ENCODE measurements at regions not wholly inside any gene's neighbourhood (a gene's known extent, or its start where the extent isn't known, plus 50 kb on each side); places are given as distances from the start of the nearest gene placed in this dataset.
"Not testable (repeated sequence)": the region's sequence is repeated elsewhere in the genome, so short reads cannot be mapped to it uniquely, and the experiment has no call there.

GRCh38 chr11:97544431-97544830 lies 1154.6 kb downstream of the JRKL start:
- Histone ChIP-seq H3K36me3 (ENCODE audit: control insufficient read depth, insufficient read depth, low read length) (no peaks in the 10 kb centered on the region), H3K4me3 (ENCODE audit: low read depth, low read length) (no peak overlapping the region), H3K27me3 (ENCODE audit: control insufficient read depth, insufficient read depth, low read length) (no peaks in the 10 kb centered on the region)
- no peak for DNase-seq (ENCODE audit: low read depth)
- TF ChIP-seq, protein P1, sequence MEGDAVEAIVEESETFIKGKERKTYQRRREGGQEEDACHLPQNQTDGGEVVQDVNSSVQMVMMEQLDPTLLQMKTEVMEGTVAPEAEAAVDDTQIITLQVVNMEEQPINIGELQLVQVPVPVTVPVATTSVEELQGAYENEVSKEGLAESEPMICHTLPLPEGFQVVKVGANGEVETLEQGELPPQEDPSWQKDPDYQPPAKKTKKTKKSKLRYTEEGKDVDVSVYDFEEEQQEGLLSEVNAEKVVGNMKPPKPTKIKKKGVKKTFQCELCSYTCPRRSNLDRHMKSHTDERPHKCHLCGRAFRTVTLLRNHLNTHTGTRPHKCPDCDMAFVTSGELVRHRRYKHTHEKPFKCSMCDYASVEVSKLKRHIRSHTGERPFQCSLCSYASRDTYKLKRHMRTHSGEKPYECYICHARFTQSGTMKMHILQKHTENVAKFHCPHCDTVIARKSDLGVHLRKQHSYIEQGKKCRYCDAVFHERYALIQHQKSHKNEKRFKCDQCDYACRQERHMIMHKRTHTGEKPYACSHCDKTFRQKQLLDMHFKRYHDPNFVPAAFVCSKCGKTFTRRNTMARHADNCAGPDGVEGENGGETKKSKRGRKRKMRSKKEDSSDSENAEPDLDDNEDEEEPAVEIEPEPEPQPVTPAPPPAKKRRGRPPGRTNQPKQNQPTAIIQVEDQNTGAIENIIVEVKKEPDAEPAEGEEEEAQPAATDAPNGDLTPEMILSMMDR (IDR thresholded peaks at IDR 0.05; ENCODE audit: insufficient read depth, low read length, poor library complexity, severe bottlenecking), result no peak

GRCh38 chr11:97548280-97548679 lies 1158.5 kb downstream of the JRKL start:
- TF ChIP-seq, protein P1 (IDR thresholded peaks at IDR 0.05; ENCODE audit: insufficient read depth, low read length, poor library complexity, severe bottlenecking), result no peak
- no peak for DNase-seq (ENCODE audit: low read depth)
- Histone ChIP-seq H3K36me3 (ENCODE audit: control insufficient read depth, insufficient read depth, low read length) (no peaks in the 10 kb centered on the region), H3K27me3 (ENCODE audit: control insufficient read depth, insufficient read depth, low read length) (no peaks in the 10 kb centered on the region), H3K4me3 (ENCODE audit: low read depth, low read length) (no peak overlapping the region)

- no peak overlapping the region for H3K4me3 ChIP-seq (ENCODE audit: low read depth, low read length)
- no peak for DNase-seq (ENCODE audit: low read depth)
- TF ChIP-seq, protein P1 (IDR thresholded peaks at IDR 0.05; ENCODE audit: insufficient read depth, low read length, poor library complexity, severe bottlenecking), result peak; percentile 16
- H3K27me3 ChIP-seq (ENCODE audit: control insufficient read depth, insufficient read depth, low read length), result no peaks in the 10 kb centered on the region
- H3K36me3 ChIP-seq (ENCODE audit: control insufficient read depth, insufficient read depth, low read length), result no peaks in the 10 kb centered on the region
Observed at GRCh38 chr11:97557399-97557798, 1167.6 kb downstream of the JRKL start.

DNA sequence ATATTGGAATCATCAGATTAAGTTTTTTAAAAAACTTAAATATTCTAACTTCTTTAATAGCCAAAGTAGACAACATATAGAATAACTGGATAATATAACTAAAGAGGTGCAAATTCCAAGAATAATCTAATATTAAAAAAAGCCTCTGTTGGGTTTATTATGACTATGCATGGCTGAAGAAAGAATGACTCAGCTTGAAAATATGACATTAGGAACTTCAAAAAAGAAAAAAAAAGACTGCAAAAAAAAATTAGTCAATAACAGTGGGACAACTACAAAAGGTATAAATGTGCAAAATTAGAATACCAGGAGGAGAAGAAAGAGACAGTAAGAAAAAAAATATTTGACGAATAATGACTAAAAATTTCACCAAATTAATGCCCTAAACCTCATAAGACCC lies 1178.0 kb downstream of the JRKL start:
- TF ChIP-seq, protein P1 (IDR thresholded peaks at IDR 0.05; ENCODE audit: insufficient read depth, low read length, poor library complexity, severe bottlenecking), result no peak
- no peak for DNase-seq (ENCODE audit: low read depth)

DNA sequence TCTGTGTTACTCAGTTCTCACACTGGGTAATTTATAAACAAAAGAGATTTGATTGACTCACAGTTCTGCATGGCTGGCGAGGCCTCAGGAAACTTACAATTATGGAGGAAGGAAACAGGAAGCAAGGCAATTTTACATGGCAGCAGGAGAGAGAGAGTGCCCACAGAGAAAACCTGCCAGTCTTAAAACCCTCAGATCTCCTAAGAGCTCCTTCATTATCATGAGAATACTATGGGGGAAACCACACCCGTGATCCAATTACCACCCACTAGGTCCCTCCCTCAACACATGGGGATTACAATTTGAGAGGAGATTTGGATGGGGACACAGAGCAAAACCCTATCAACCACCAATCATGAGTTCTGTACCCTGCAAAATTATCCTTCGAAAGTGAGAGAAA lies 1180.8 kb downstream of the JRKL start:
- Histone ChIP-seq H3K27me3 (ENCODE audit: control insufficient read depth, insufficient read depth, low read length) (no peaks in the 10 kb centered on the region), H3K36me3 (ENCODE audit: control insufficient read depth, insufficient read depth, low read length) (no peaks in the 10 kb centered on the region), H3K4me3 (ENCODE audit: low read depth, low read length) (no peak overlapping the region)
- no peak for DNase-seq (ENCODE audit: low read depth)
- TF ChIP-seq, protein P1 (IDR thresholded peaks at IDR 0.05; ENCODE audit: insufficient read depth, low read length, poor library complexity, severe bottlenecking), result no peak

More for the DNA sequence above, 1178.0 kb downstream of the JRKL start:
- no peaks in the 10 kb centered on the region for H3K36me3 ChIP-seq (ENCODE audit: control insufficient read depth, insufficient read depth, low read length)
- no peak overlapping the region for H3K4me3 ChIP-seq (ENCODE audit: low read depth, low read length)
- no peaks in the 10 kb centered on the region for H3K27me3 ChIP-seq (ENCODE audit: control insufficient read depth, insufficient read depth, low read length)

DNA sequence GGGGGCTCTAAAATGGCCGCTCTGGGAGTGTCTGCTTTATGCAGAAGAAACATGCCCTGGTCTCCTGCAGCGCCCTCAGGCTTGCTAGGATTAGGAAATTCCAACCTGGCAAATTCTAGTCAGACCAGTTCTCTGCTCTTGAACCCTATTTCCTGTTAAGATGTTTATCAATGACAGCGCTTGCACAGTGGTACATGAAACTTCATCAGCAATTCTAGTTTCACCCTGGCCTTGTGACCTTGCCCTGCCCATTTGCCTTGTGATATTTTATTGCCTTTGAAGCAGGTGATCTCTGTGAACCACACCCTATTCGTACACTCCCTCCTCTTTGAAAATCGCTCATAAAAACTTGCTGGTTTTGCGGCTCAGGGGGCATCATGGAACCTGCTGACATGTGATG lies 1184.0 kb downstream of the JRKL start:
- H3K4me3 ChIP-seq (ENCODE audit: low read depth, low read length); DNase-seq (ENCODE audit: low read depth); H3K36me3 ChIP-seq (ENCODE audit: control insufficient read depth, insufficient read depth, low read length); H3K27me3 ChIP-seq (ENCODE audit: control insufficient read depth, insufficient read depth, low read length): not testable (repeated sequence)
